PC-3 (cell line): ENCODE measurements at regions not wholly inside any gene's neighbourhood (a gene's known extent, or its start where the extent isn't known, plus 50 kb on each side); places are given as distances from the start of the nearest gene placed in this dataset.

ENCODE experiments used
- CTCF ChIP-seq: fragments of 300-600 bp; sonication (generic); conservative IDR thresholded peaks from 2 replicates; pipeline ENCODE4 v1.5.1; 2017; ENCODE audit warnings: antibody characterized with exemption, low read depth, mild to moderate bottlenecking, low read length
- EZH2 ChIP-seq: fragments of 300-600 bp; sonication (generic); IDR thresholded peaks from one replicate; pipeline ENCODE4 v1.6.1; 2017; ENCODE audit warnings: antibody characterized with exemption, mild to moderate bottlenecking, low read length; ENCODE audit not compliant: unreplicated experiment

GRCh38 chr19:28520998-28521568 is 691.9 kb downstream of the UQCRFS1 start:
- TF ChIP-seq EZH2 (no peak), CTCF (no peak)
